T1000 (cell line): ENCODE measurements at regions not wholly inside any gene's neighbourhood (a gene's known extent, or its start where the extent isn't known, plus 50 kb on each side); places are given as distances from the start of the nearest gene placed in this dataset.

ENCODE experiments used
- DNase-seq: peaks from one replicate; lab custom pipeline; 2025; ENCODE audit warnings: mixed read lengths; lab: John Stamatoyannopoulos, UW

DNA sequence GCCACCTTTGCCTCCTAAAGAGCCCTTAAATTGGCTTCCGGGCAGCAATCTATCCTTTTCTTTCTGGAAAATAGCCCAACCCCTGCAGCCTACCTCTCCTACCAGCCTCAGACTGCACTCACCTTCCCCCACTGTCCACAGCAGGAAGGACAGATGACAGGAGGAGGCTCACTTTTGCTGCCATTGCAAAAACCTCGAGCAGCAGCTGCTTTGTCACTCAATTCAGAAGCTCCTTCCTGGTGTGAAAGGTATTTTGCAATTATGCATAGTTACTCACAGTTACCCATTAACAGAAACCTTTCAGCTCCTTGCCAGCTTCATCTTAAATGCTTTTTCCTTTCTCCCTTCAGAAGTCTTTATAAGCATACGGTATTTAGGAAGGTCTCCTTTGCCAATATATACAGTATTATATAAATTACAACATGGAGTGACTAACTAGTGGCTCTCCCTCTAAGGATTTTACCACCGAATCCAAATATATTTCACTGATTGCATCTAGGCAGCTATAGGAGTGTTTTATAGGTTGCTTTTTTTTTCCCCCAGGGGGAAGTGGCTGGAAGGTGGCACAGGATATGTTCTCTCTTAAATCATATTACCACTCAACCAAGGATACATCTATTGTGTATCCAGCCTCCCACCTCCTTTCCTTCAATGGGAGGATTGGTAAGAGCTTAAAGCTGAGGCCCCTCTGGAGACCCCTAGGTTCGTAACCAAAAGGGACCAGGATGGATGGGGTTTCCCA lies 142.1 kb upstream of the IPO9 start:
- DNase-seq: no peak

DNA sequence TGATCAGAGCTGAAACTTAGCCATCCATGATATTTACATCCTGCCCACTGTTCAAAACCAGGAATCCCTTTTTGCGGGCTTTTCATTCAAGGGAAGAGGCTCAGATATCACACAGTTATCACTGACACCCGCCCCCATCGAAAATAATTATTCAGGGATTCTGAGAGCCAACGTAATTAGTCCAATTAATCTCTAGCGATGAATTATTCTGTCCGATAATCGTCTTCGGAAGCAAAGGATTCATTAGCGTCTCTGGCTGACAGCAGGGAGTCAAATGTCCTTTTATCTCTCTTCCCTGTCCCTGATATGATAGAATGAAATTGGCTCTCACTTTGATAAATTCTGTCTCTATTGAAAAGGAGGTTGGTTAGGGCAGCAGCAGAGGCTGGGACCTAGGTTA lies 140.4 kb upstream of the IPO9 start:
- DNase-seq: no peak

DNA sequence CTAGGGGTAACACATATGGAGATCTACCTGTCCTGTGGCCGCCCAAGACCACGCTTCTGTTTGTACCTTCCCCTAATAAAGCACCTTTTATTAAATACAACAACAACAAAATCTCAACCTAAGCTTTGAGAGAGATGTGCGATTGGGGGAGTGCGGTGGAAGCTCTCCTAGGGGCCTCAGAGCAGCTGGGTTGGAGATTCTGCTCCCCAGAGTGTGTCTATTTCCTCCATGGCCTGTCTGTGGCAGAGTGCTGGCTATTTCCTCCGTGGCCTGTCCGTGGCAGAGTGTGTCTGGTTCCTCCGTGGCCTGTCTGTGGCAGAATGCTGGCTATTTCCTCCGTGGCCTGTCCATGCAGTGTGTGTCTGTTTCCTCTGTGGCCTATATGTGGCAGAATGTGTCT lies 139.3 kb upstream of the IPO9 start:
- no peak for DNase-seq

DNA sequence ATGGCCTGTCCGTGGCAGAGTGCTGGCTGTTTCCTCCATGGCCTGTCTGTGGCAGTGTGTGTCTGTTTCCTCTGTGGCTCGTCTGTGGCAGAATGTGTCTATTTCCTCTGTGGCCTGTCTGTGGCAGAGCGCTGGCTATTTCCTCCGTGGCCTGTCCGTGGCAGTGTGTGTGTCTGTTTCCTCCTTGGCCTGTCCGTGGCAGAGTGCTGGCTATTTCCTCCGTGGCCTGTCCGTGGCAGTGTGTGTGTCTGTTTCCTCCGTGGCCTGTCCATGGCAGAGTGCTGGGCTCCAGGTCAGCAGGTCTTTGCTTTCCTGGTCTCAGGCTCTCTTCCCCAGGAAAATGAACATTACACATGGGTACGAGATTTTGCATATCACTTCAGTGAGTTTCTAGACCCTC lies 138.4 kb upstream of the IPO9 start:
- no peak for DNase-seq

DNA sequence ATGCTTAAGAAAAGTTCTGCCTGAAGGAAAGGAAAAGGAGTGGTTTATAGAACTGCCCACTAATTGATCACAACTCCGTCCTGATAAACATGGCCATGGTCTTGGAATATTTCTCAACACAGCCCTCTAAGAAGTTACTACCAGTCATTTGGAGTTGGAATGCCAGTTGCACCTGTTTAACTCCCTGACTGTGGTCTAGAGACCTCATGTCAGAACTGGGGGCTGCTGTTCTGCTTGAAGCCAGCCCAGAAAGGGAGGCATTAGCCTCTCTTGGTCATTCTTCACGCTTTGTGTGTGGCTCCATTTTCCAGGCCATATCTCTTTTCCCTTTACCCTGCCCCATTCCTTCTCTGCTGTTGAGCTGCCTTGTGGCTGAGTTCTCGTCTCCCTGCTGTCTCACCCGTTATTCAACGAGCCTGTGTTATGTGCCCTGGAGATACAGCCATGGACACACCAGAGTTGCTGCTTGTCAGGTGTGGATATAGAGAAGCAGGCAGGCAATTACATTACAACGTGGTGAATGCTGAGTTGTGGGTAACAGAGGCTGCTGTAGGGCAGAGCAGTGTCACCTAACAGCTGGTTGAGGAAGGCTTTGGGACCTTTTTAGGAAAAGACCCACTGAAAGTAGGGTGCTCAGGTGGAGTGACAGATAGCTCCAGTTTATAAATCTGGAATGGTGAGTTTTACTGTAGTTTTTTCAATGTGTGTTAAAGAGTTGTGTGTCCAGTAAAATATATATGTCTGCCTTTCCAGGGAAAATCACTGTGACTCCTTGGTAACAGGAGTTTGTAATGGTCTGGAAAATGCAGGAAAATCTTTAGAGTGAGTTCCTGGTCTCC lies 137.0 kb upstream of the IPO9 start:
- DNase-seq: no peak

DNA sequence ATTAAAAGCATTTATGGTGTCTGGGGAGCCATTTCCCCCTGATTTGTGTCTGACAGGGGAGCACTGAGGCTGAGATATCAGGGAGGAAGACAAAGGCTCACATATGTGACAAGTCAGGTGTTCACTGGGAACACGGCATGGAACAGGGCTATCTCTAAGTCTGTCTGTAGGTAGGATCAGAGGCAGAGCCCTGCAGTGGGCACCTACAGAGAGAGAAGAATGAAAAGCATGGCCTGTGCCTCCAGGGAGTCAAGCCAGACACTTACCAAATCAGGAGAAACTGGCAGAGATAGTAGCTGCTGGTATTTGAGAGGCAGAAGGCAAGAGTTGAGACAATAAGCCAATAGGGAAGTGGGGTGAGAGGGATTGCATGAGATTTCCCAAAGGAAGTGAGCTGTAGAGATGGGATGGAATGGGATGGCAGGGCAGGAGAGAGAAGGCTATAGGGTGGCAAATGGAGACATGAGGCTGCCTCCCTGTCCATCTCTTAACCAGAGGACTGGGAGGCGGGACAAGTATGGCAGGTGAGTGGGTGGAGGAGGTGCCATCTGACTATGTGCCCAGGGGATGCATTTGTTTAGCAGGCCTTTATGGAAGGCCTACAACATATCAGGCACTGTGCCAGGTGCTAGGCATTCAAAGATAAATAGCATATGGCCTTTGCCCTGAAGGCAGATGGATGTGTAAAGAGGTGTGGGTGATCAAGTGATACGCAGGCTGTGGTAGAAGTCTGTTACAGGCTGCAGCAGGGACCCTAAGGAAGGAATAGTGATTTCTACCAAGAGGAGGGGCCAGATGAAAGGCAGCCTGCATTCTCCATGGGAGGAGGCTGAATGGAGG lies 136.2 kb upstream of the IPO9 start:
- no peak for DNase-seq

DNA sequence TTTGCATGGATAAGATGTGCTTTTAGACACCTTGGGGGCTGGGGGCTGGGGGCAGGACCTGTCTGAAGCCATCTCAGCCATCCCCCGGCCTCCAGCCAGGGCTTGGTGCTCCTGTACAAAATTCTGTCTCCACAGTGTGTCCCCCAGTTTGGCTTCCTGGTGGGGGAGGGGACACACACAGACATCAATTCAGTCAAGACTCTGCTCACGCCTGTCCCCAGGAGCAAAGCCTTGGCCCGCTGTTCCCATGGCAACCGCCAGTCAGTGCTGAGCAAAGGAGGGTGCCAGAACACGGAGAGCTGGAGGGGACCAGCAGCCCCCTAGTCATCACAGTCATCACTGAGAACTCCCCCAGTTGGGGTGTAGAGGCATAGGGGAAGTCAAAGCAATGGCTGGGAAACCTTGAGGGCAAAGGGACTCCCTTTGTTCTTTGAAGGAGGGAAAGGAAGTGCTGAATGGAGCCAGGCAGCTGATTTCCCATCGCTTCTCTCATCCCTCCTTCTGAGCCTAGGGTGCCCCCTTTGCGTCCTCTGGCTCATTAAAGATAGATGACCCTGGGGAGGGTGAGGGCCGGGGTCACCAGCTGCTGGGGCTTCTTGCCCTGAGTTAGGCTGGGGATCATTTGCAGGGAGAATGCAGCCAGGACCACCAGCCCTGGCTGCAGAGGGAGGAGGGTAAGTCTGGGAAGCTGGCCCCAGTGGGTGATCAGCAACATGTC lies 134.9 kb upstream of the IPO9 start:
- no peak for DNase-seq

DNA sequence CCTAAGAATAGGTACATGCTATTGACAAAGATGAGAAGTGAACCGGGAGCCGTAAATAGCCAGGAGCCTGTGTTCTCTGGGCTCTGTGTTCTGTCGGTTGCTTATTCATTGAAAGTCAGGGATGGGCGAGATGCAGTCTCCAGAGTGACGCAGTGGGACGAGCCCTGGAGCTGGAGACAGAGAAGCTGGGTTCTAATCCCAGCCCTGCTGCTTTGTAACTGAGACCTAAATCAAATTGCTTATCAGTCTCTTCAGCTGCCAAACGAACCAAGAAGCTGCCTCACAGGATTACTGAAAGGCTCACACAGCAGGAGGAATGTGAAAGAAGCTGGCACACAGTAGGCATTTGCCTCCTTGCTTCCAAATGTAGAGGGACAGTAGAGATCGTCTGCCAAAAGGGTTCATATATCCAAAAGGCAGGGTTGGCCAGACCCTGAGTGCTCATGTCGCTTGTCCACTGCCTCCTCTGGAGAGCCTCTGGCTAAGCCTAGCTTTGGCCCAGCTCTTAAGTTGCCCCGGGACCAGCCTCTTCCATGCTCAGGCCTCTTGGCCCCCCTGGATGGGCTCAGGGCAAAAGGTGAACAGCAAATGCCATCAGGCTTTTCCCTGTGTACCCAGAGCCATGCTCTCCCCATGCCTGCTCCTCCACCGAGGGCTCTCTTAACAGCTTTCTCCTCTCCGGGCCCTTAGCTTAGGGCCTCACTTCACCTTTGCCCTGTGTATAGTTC lies 134.2 kb upstream of the IPO9 start:
- no peak for DNase-seq

DNA sequence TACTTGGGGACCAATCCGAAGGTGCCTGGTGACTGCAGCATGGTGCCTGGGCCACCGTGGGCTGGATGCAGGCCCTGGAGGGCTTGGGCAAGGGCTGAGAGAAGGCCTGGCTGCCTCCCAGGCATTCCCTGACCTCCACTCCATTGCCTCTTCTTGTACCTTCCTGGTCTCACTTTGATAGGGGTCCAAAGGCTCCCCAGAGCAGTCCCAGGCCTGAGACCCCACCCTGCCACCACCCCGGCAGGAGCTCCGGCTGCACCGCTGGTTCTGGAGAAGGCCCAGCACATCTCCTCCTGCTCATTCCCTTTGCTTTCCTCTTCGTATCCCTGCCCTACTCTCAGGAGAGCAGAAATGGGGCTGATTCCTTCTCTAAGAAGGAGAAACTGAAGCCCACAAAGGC lies 133.3 kb upstream of the IPO9 start:
- DNase-seq: no peak

DNA sequence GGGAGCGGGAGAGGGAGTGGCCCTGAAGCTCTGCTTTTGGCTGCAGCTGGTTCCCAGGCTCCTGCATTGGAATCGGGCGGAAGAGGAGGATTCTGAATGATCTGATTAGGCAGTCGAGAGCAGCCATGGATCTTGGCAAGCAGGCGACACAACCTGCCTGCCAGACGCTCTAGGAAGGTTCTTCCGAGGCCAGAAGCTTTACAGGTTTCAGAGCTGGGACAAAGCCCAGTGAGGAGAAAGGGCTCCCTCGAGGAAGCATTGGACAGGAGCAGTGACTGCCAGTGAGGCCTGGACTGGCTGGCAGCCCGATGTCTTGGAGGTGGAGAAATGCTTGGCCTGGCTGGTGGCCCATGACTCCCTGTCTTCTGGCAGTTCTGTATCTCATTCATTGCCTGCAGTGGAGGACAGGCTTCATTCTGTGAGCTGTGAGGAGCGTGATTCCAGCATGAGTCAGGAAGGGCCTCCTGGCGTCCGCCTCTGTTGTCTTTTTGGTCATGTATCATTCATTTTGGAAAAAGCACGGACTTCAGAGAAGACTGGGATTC lies 132.7 kb upstream of the IPO9 start:
- DNase-seq: peak; percentile 79

DNA sequence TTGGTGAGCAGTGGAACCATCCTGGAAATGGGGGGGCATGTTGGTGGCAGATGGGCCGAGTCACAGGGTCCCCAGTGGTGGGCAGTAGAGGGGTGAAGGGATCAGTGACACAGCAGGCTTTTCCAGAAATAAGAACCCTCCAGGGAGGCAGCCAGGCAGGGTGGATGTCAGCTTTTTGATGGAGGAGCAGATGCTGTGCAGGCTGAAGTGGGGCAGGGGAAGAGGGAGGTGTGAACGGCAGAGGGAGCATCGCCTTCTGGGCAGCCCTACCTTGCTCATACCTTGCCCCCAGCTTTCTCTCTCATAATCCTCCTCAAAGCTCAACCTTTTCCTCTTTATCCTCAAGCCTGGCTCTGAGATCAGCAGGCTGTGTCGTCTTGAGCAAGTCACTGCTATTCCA lies 131.8 kb upstream of the IPO9 start:
- DNase-seq: no peak

DNA sequence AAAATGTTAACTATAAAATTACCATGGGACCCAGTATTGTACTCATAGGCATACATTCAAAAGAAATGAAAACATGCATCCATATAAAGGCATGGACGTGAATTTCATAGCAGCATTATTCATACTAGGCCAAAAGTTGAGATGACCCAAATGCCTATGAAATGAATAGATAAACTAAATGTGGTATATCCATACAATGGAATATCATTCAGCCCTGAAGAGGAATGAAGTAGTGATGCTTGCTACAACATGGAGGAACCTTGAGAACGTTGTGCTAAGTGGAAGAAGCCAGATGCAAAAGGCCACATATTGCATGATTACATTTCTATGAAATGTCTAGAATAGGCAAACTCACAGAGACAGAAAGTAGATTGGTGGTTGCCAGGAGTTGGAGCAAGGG lies 127.1 kb upstream of the IPO9 start:
- no peak for DNase-seq

DNA sequence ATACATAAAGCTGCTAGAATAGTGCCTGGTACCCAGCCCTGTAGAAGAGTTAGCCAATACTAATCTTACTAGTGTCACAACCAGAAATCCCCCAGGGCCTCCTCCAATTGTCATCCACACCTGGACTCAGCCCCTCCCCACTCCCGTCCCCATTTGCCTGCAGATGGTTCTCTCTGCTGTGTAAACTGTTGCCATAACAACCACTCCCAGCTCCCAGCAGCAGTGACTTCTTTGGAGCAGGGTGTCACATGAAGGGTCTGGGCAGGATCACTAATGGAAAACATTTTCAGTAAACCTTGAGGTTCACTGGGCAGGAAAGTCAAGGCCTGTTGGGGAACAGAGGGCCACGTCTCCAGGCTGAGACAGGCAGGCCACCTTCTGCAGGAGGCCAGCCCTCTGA lies 126.0 kb upstream of the IPO9 start:
- DNase-seq: no peak

DNA sequence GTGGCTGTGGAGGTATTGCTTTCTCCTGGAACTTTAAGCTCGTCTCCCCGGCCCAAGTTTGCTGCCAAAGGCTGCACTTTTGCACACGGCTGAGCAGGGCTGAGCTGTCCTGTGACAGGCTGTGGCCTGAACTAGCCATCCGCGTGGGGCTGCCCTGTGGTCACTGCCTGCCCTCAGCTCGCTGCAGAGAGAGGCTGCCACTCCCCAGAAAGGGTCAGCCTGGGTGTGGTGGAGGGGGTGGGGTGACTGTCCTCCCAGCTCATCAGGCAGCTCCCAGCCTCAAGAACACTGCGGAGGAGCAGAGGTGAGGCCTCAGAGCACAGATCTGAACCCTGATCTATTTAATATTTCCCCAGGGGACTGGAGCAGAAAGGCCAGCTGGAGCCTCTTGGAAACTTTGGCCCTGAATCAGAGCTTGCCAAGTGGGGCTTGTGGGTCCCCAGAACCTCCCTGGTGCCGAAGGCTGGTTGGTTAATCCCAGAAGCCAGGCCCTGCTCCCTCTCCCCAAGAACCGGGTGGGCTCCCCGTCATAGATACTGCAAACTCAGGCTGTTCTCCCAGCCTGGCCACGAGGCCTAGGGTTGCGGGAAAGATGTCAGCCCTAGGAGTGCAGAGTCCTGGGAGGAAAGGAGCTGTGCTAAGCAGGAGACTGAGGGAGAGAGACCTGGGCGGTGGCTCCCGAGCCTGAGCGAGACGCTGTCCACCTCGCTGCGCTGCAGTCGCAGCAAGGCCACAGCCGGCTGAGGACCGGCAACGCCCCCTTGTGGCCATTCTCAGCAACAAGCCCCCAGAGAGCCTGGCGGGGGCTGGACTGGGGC lies 125.1 kb upstream of the IPO9 start:
- peak; percentile 73 for DNase-seq

DNA sequence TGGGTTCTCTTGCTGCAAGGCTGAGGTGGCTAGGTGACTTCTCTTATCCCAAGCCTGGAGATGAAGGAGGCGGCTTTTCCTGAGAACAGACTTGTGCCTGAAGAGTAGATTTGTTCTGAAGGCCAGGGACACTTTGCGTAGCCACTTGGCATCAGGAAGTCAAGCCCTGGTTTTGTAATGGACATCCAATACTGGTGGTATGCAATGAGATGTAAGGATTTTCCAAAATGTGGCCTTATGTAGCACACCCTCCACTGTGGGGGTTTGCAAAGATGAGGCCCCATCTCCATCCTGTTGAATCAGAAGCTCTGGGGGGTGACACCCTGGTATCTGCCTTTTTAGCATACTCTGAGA lies 124.5 kb upstream of the IPO9 start:
- no peak for DNase-seq

DNA sequence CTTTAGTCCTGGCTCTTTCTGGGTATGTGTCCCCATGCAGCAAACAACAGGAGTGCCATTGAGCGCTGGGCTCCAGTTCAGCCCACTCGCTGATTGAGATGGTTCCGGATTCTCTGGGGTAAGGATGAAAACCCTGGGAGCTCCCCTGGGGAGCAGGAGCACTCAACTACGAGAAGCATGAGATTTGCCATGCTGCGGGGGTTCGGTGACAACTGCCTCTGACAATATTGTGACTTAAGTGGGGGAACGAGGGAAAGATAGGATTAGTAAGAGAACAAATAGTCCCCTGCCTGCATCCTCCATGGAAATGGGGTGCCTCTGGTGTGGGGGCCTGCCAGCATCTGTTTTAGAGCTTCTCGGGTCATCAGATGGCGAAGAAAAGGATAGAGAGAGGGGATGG lies 123.6 kb upstream of the IPO9 start:
- no peak for DNase-seq

DNA sequence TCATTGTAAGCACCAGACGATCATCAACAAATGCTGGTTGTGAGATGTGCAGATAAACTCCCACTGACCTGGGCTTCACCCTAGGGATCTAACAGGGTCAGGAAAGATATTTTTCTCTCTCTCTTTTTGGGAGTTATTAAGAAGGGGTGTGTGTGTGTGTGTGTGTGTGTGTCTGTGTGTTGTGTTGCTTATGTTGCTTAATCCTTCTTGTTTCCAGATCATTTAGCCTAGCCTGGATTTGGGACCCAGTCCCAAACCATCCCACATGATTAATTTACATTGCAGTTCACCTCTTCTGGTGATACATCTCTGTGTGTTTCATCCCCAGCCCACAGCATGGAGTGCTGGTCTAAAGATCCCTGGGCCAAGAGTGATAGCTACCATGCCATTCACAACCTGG lies 122.8 kb upstream of the IPO9 start:
- DNase-seq: no peak

DNA sequence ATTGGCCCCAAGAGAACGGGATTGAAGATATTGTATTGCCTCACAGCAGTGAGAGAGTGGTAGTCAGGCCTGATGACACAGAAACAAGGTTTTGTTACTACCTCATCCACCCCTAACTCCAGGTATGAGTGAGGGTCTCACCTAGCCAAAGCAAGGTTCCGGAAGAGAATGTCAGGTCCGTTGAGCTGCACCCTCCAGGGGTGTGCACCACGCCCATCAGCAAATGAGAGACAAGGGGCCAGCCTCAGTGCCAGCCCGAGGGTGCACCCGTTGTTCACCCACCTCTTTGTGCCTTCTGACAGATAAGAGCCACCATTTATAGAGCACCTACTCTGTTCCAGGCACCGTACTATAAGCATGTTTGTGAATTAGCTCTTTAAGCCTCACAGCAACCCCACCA lies 121.9 kb upstream of the IPO9 start:
- DNase-seq: no peak

DNA sequence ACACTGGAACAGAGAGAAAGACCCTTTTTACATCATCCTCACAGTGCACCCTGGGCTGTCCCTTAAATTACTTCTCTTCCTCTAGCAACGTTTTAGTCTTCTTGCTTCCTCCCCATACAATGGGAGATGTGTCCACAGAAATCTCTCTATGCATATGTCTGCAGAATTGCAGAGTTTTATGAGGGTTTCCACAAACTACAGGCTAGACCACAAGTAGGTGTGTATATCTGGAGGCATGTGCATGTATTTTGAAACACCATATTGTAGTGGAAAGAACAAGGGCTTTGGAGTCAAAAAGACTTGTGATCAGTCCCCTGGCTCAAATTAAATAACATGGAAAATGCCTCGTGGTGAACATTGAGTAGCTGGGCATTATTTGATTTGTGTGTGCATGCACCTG lies 121.3 kb upstream of the IPO9 start:
- no peak for DNase-seq

DNA sequence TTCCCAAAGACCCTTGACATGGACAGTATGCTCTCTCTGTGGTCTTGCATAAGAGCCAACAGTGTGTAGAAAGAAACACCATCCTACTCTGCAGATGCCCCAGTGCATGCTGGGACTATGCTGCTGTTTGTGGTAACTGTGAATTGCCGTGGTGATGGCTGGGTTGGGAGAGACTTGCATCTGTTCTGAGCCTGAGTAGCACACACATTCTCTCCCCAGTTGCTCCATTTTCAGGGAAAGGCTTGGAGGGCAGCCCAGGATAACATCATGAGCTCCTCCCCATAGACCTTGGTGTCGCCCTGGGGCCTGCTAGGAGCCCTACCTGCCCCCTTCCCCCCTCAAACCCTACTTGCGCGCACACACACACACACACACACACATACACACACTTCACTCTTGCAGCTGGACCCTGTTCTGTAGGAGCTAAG lies 120.9 kb upstream of the IPO9 start:
- DNase-seq: no peak
